Breast epithelium (tissue), 4 donors: ENCODE measurements at regions not wholly inside any gene's neighbourhood (a gene's known extent, or its start where the extent isn't known, plus 50 kb on each side); places are given as distances from the start of the nearest gene placed in this dataset.
A peak's percentile ranks its signal among the peaks of the same experiment; 100 is the strongest.

Source experiments
- DNase-seq, 2 donors: peaks; one replicate each; pipeline ENCODE4 v3.0.0-alpha.2; 2019; ENCODE audit warnings: low spot score in 2 of 2
- H3K27ac ChIP-seq, 2 donors: fragments of 200-600 bp; sonication (generic) in 1 of 2; one replicate each; pipeline ENCODE4 v1.5.1; 2016 to 2019; ENCODE audit warnings: mild to moderate bottlenecking in 1 of 2
- H3K27me3 ChIP-seq, 2 donors: fragments of 200-600 bp; sonication (generic) in 1 of 2; one replicate each; pipeline versions ENCODE4 v1.5.1 to v1.6.0; 2017 to 2019; ENCODE audit warnings: control low read depth in 1 of 2, mild to moderate bottlenecking in 1 of 2
- H3K36me3 ChIP-seq: fragments of 200-600 bp; one replicate; pipeline ENCODE4 v1.5.1; 2019
- H3K4me1 ChIP-seq, 2 donors: fragments of 200-600 bp; sonication (generic); one replicate each; pipeline ENCODE4 v1.5.1; 2016 to 2019; ENCODE audit warnings: control low read depth in 1 of 2
- H3K4me3 ChIP-seq, 3 donors: fragments of 200-600 bp; sonication (generic); 1 replicate in 2 of 3; 2 replicates in 1 of 3; pipeline ENCODE4 v1.5.1; 2016 to 2019; ENCODE audit warnings: mild to moderate bottlenecking in 3 of 3, moderate library complexity in 2 of 3
- H3K9me3 ChIP-seq, 2 donors: fragments of 200-600 bp; sonication (generic) in 1 of 2; one replicate each; pipeline ENCODE4 v1.5.1; 2016 to 2019; ENCODE audit warnings: control low read depth in 1 of 2
- CTCF ChIP-seq, 3 donors: fragments of 450-650 bp; IDR thresholded peaks; one replicate each; pipeline ENCODE4 v1.5.1; 2016 to 2017; ENCODE audit warnings: antibody characterized with exemption in 3 of 3, mild to moderate bottlenecking in 3 of 3, moderate library complexity in 3 of 3
- POLR2A ChIP-seq: fragments of 450-650 bp; IDR thresholded peaks from one replicate; pipeline ENCODE4 v1.6.1; 2016; ENCODE audit warnings: antibody characterized with exemption, mild to moderate bottlenecking, moderate library complexity
- POLR2AphosphoS5 ChIP-seq, 3 donors: sonication (generic); formaldehyde crosslinking; IDR thresholded peaks; one replicate each; pipeline ENCODE4 v1.6.1; 2017; ENCODE audit warnings: antibody characterized with exemption in 3 of 3
- intact Hi-C: fragments of 100-400 bp; cut with DNase I; formaldehyde crosslinking; loops from one replicate; pipeline ENCODE4 v1.15.1; 2023; ENCODE audit warnings: low total_unique reads

GRCh38 chr10:71073451-71074175 lies 138.8 kb upstream of the UNC5B start:
- TF ChIP-seq POLR2A (no peak), POLR2AphosphoS5 (IDR thresholded peaks at IDR 0.05) (no peak), CTCF (IDR thresholded peaks at IDR 0.05) (no peak)
- peaks cover 0 to 3% of the 10 kb centered on the region in 2 donors for H3K4me1 ChIP-seq
- H3K4me3 ChIP-seq = no peak overlapping the region
- no peaks in the 10 kb centered on the region for H3K36me3 ChIP-seq
- no peaks in the 10 kb centered on the region for H3K9me3 ChIP-seq
- H3K27ac ChIP-seq = no peak overlapping the region
- intact Hi-C loops = no loop called here
- DNase-seq = no peak
- no peaks in the 10 kb centered on the region for H3K27me3 ChIP-seq

GRCh38 chr10:71074176-71074755 lies 138.1 kb upstream of the UNC5B start:
- TF ChIP-seq POLR2AphosphoS5 (IDR thresholded peaks at IDR 0.05) (no peak), POLR2A (no peak), CTCF (IDR thresholded peaks at IDR 0.05) (no peak)
- DNase-seq = peak in 1 of 2 donors; percentile 34

GRCh38 chr10:71075086-71075758 lies 137.1 kb upstream of the UNC5B start:
- peaks cover 0 to 3% of the 10 kb centered on the region in 2 donors for H3K4me1 ChIP-seq
- DNase-seq = peak in 1 of 2 donors; percentile 48
- H3K4me3 ChIP-seq = no peak overlapping the region
- no peaks in the 10 kb centered on the region for H3K36me3 ChIP-seq
- intact Hi-C loops = no loop called here
- TF ChIP-seq CTCF (IDR thresholded peaks at IDR 0.05) (no peak), POLR2AphosphoS5 (IDR thresholded peaks at IDR 0.05) (no peak), POLR2A (no peak)
- no peaks in the 10 kb centered on the region for H3K27me3 ChIP-seq
- no peak overlapping the region for H3K27ac ChIP-seq
- no peaks in the 10 kb centered on the region for H3K9me3 ChIP-seq

More at GRCh38 chr10:71074176-71074755, 138.1 kb upstream of the UNC5B start:
- Histone ChIP-seq H3K27me3 (no peaks in the 10 kb centered on the region), H3K4me3 (no peak overlapping the region), H3K9me3 (no peaks in the 10 kb centered on the region), H3K27ac (no peak overlapping the region), H3K36me3 (no peaks in the 10 kb centered on the region), H3K4me1 (peaks cover 0 to 3% of the 10 kb centered on the region in 2 donors)
- intact Hi-C loops = no loop called here

GRCh38 chr10:71075759-71076472 lies 136.5 kb upstream of the UNC5B start:
- intact Hi-C loops = no loop called here
- no peaks in the 10 kb centered on the region for H3K27me3 ChIP-seq
- DNase-seq = peak in 1 of 2 donors; percentile 47

More at GRCh38 chr10:71075759-71076472, 136.5 kb upstream of the UNC5B start:
- TF ChIP-seq POLR2AphosphoS5 (IDR thresholded peaks at IDR 0.05) (no peak), CTCF (IDR thresholded peaks at IDR 0.05) (no peak), POLR2A (no peak)
- no peak overlapping the region for H3K27ac ChIP-seq
- no peaks in the 10 kb centered on the region for H3K9me3 ChIP-seq
- no peaks in the 10 kb centered on the region for H3K36me3 ChIP-seq
- H3K4me3 ChIP-seq = no peak overlapping the region
- H3K4me1 ChIP-seq = peaks cover 0 to 3% of the 10 kb centered on the region in 2 donors
